SIG-M5 treated with dmso at 0.1 percent for 504 hours (cell line): ENCODE measurements at regions not wholly inside any gene's neighbourhood (a gene's known extent, or its start where the extent isn't known, plus 50 kb on each side); places are given as distances from the start of the nearest gene placed in this dataset.

Source experiments
- DNase-seq: peaks from one replicate; lab custom pipeline; 2025; ENCODE audit not compliant: unreplicated experiment; lab: John Stamatoyannopoulos, UW

- DNase-seq: no peak
These were observed 121.1 kb downstream of the HGF start for GRCh38 chr7:81648716-81649115.

GRCh38 chr7:81645435-81645834, 124.4 kb downstream of the HGF start:
- DNase-seq: no peak

GRCh38 chr7:81641873-81642272, 128.0 kb downstream of the HGF start:
- no peak for DNase-seq

- no peak for DNase-seq
These were observed 131.6 kb downstream of the HGF start for GRCh38 chr7:81638198-81638597.

GRCh38 chr7:81637534-81637933, 132.3 kb downstream of the HGF start:
- no peak for DNase-seq

GRCh38 chr7:81632418-81632817, 137.4 kb downstream of the HGF start:
- no peak for DNase-seq

GRCh38 chr7:81630600-81630999, 139.2 kb downstream of the HGF start:
- DNase-seq: no peak

GRCh38 chr7:81629702-81630101, 140.1 kb downstream of the HGF start:
- no peak for DNase-seq

GRCh38 chr7:81628951-81629350, 140.9 kb downstream of the HGF start:
- no peak for DNase-seq

- DNase-seq: no peak
These were observed 142.1 kb downstream of the HGF start for GRCh38 chr7:81627536-81628287.

- no peak for DNase-seq
These were observed 143.8 kb downstream of the HGF start for GRCh38 chr7:81626008-81626407.

- DNase-seq: no peak
These were observed 144.9 kb downstream of the HGF start for GRCh38 chr7:81624650-81625631.

- no peak for DNase-seq
These were observed 145.7 kb downstream of the HGF start for GRCh38 chr7:81624021-81624592.

GRCh38 chr7:81623251-81623855, 146.5 kb downstream of the HGF start:
- no peak for DNase-seq

GRCh38 chr7:81621893-81622292, 148.0 kb downstream of the HGF start:
- DNase-seq: no peak

GRCh38 chr7:81618396-81619014, 151.3 kb downstream of the HGF start:
- no peak for DNase-seq

GRCh38 chr7:81616951-81617350, 152.9 kb downstream of the HGF start:
- no peak for DNase-seq

GRCh38 chr7:81611805-81612204, 158.0 kb downstream of the HGF start:
- DNase-seq: no peak

- DNase-seq: no peak
These were observed 158.8 kb downstream of the HGF start for GRCh38 chr7:81611040-81611439.

GRCh38 chr7:81608748-81609382, 161.0 kb downstream of the HGF start:
- no peak for DNase-seq
